ENCODE measurements at regions not wholly inside any gene's neighbourhood (a gene's known extent, or its start where the extent isn't known, plus 50 kb on each side); places are given as distances from the start of the nearest gene placed in this dataset.
A peak's percentile ranks its signal among the peaks of the same experiment; 100 is the strongest.

DNA sequence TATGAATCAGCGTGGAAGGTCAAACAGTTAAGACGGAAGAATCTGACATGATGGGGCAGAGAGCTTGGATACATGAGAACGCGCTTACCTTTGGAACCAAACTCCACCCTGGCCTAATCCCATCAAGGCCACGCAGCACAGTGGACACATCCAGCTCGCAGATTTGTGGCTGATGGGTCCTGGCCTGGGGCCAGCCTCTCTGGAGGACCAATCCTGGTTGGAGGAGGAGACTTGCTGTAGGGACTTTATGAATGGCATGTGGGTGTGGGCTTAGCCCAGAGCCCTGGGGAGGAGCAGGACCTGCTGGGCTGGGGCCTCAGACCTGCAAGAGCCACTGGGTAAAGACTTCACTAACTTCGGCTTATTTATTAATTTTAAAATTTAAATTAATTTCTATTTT, 73.4 kb upstream of the ANKRD34C start:
- ChIA-PET CTCF (no interaction called here), POLR2A (ENCODE audit: unreplicated experiment) (no interaction called here)
- TF ChIP-seq EZH2phosphoT487 (IDR thresholded peaks at IDR 0.05; ENCODE audit: borderline replicate concordance, low read length) = no peak
- TF ChIP-seq, protein P1, sequence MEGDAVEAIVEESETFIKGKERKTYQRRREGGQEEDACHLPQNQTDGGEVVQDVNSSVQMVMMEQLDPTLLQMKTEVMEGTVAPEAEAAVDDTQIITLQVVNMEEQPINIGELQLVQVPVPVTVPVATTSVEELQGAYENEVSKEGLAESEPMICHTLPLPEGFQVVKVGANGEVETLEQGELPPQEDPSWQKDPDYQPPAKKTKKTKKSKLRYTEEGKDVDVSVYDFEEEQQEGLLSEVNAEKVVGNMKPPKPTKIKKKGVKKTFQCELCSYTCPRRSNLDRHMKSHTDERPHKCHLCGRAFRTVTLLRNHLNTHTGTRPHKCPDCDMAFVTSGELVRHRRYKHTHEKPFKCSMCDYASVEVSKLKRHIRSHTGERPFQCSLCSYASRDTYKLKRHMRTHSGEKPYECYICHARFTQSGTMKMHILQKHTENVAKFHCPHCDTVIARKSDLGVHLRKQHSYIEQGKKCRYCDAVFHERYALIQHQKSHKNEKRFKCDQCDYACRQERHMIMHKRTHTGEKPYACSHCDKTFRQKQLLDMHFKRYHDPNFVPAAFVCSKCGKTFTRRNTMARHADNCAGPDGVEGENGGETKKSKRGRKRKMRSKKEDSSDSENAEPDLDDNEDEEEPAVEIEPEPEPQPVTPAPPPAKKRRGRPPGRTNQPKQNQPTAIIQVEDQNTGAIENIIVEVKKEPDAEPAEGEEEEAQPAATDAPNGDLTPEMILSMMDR (conservative IDR thresholded peaks at IDR 0.05; ENCODE audit: low read depth, low read length) = no peak
- Histone ChIP-seq H3K9me3 (ENCODE audit: low read length) (no peaks in the 10 kb centered on the region), H3K9me2 (replicated peaks; ENCODE audit: low read length) (no peaks in the 10 kb centered on the region), H3K27ac (ENCODE audit: low read length) (no peak overlapping the region), H3K79me2 (ENCODE audit: low read length) (no peaks in the 10 kb centered on the region), H3K27me3 (ENCODE audit: low read length) (peaks cover 28% of the 10 kb centered on the region), H3K9ac (ENCODE audit: low read length) (no peak overlapping the region), H3K4me1 (ENCODE audit: insufficient read depth, low read length) (no peaks in the 10 kb centered on the region), H3K36me3 (ENCODE audit: low read depth, low read length) (no peaks in the 10 kb centered on the region), H3F3A (ENCODE audit: low read length, unreplicated experiment) (no peaks in the 10 kb centered on the region), H3K4me2 (ENCODE audit: low read length) (no peak overlapping the region), H2AFZ (ENCODE audit: low read length) (no peak overlapping the region), H3K4me3 (ENCODE audit: low read length) (no peak overlapping the region), H4K20me1 (ENCODE audit: low read length) (no peaks in the 10 kb centered on the region)
- DNase-seq (no peak), ATAC-seq (no peak)
- no TSS peak for BruUV-seq (replicated peaks)
- intact Hi-C loops (cut with micrococcal nuclease) = no loop called here

DNA sequence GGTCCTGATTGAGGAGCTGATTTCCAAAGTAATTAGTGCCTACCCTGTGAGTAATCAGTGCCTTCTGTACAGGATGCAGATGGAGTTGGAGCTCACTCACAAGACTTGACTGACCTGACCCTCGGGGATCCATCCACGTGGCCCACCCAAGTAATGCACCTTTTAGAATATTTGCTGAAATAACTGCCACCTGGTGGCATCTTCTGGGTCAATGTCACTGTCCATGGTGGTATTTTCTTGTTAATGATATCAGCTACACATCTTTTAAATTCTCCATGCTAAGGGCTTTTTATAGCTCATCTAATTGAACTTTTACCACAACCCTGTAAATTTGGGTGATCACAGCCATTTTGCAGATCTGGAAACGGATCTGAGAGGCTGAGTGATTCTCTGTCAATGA, 74.3 kb upstream of the ANKRD34C start:
- H3K27me3 ChIP-seq (ENCODE audit: low read length) = peaks cover 37% of the 10 kb centered on the region
- H3K4me1 ChIP-seq (ENCODE audit: insufficient read depth, low read length) = no peaks in the 10 kb centered on the region
- BruUV-seq (replicated peaks) = no TSS peak
- no peaks in the 10 kb centered on the region for H4K20me1 ChIP-seq (ENCODE audit: low read length)
- no peak for ATAC-seq
- no peaks in the 10 kb centered on the region for H3K9me3 ChIP-seq (ENCODE audit: low read length)
- H3K4me2 ChIP-seq (ENCODE audit: low read length) = no peak overlapping the region
- ChIA-PET CTCF (interaction anchor here (0.8 to 1.1 kb wide), 2 partner anchors 10 to 180 kb away, joined by 3 read pairs; no protein-coding TSS in a partner anchor), POLR2A (ENCODE audit: unreplicated experiment) (no interaction called here)
- no peaks in the 10 kb centered on the region for H3K36me3 ChIP-seq (ENCODE audit: low read depth, low read length)
- no peaks in the 10 kb centered on the region for H3K9me2 ChIP-seq (replicated peaks; ENCODE audit: low read length)
- peak; percentile 9 for DNase-seq
- intact Hi-C loops (cut with micrococcal nuclease) = no loop called here
- no peak overlapping the region for H3K4me3 ChIP-seq (ENCODE audit: low read length)
- H3K27ac ChIP-seq (ENCODE audit: low read length) = no peak overlapping the region
- no peaks in the 10 kb centered on the region for H3K79me2 ChIP-seq (ENCODE audit: low read length)
- no peaks in the 10 kb centered on the region for H3F3A ChIP-seq (ENCODE audit: low read length, unreplicated experiment)
- TF ChIP-seq EZH2 (IDR thresholded peaks at IDR 0.05; ENCODE audit: low read length, unreplicated experiment) = no peak
- TF ChIP-seq, protein P1 (conservative IDR thresholded peaks at IDR 0.05; ENCODE audit: low read depth, low read length) = peak; percentile 42
- no peak overlapping the region for H2AFZ ChIP-seq (ENCODE audit: low read length)
- no peak overlapping the region for H3K9ac ChIP-seq (ENCODE audit: low read length)

DNA sequence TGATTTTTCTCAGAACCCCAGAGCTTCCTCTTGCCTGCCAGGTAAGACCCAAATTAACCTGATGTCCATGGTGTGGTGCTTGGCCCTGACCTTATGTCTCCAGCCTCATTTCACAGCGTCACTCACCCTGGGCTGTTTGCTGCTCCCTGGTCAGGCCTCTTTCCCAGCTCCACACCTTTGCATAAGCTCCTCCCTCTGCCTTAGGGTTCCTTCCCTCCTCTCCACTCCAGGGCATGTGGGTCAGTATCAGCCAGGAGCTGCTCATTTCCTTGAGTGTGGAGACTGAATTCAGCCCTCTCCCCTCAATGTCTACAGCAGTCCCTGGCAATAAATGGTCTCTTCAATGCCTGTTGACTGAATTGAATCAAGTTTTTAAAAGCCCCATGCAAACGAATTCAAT, 75.6 kb upstream of the ANKRD34C start:
- ChIA-PET POLR2A (ENCODE audit: unreplicated experiment) (no interaction called here), CTCF (interaction anchor here (1.1 kb wide), 1 partner anchor 178 kb away, joined by 3 read pairs; no protein-coding TSS in a partner anchor)
- H3K79me2 ChIP-seq (ENCODE audit: low read length) = no peaks in the 10 kb centered on the region
- TF ChIP-seq EZH2phosphoT487 (IDR thresholded peaks at IDR 0.05; ENCODE audit: borderline replicate concordance, low read length) (no peak), EZH2 (IDR thresholded peaks at IDR 0.05; ENCODE audit: low read length, unreplicated experiment) (no peak)
- TF ChIP-seq, protein P1 (conservative IDR thresholded peaks at IDR 0.05; ENCODE audit: low read depth, low read length) = no peak
- H3F3A ChIP-seq (ENCODE audit: low read length, unreplicated experiment) = no peaks in the 10 kb centered on the region
- no peaks in the 10 kb centered on the region for H3K9me2 ChIP-seq (replicated peaks; ENCODE audit: low read length)
- H3K4me1 ChIP-seq (ENCODE audit: insufficient read depth, low read length) = no peaks in the 10 kb centered on the region
- H2AFZ ChIP-seq (ENCODE audit: low read length) = no peak overlapping the region
- intact Hi-C loops (cut with micrococcal nuclease) = no loop called here
- peaks cover 44% of the 10 kb centered on the region for H3K27me3 ChIP-seq (ENCODE audit: low read length)
- no TSS peak for BruUV-seq (replicated peaks)
- no peaks in the 10 kb centered on the region for H4K20me1 ChIP-seq (ENCODE audit: low read length)
- H3K9ac ChIP-seq (ENCODE audit: low read length) = no peak overlapping the region
- no peak overlapping the region for H3K4me2 ChIP-seq (ENCODE audit: low read length)
- no peaks in the 10 kb centered on the region for H3K9me3 ChIP-seq (ENCODE audit: low read length)
- H3K36me3 ChIP-seq (ENCODE audit: low read depth, low read length) = no peaks in the 10 kb centered on the region
- no peak for ATAC-seq
- H3K4me3 ChIP-seq (ENCODE audit: low read length) = no peak overlapping the region
- H3K27ac ChIP-seq (ENCODE audit: low read length) = no peak overlapping the region
- DNase-seq = no peak
